ENCODE measurements at regions not wholly inside any gene's neighbourhood (a gene's known extent, or its start where the extent isn't known, plus 50 kb on each side); places are given as distances from the start of the nearest gene placed in this dataset.
"Not testable (repeated sequence)": the region's sequence is repeated elsewhere in the genome, so short reads cannot be mapped to it uniquely, and the experiment has no call there.

DNA sequence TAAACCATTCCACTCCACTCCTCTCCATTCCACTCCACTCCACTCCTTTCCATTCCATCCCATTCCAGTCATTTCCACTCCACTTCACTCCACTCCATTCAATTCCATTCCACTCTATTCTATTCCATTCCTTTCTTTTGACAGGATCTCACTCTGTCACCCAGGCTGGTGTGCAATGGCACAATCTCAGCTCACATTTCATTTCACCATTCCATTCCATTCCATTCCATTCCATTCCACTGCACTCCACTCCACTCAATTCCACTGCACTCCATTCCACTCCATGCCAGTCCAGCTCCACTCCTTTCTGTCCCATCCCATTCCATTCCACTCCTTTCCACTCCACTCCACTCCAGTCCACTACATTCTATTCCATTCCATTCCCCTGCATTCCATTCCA lies 638.6 kb downstream of the TP53TG3F start:
- H3K4me1 ChIP-seq; H3K36me3 ChIP-seq; intact Hi-C loops (cut with DNase I); H3K4me3 ChIP-seq; H3K27ac ChIP-seq (replicated peaks in 1 of 4); H3K27me3 ChIP-seq; DNase-seq (ENCODE audit: extremely low spot score): not testable (repeated sequence)
- peaks cover 0 to 49% (median 25%) of the 10 kb centered on the region in 4 donors for H3K9me3 ChIP-seq

DNA sequence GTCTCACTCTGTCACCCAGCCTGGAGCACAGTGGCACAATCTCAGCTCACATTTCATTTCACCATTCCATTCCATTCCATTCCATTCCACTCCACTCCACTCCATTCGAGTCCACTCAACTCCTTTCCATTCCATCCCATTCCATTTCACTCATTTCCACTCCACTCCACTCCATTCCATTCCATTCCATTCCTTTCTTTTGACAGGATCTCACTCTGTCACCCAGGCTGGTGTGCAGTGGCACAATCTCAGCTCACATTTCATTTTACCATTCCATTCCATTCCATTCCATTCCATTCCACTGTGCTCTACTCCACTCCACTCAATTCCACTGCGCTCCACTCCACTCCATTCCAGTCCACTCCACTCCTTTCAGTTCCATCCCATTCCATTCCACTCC lies 639.6 kb downstream of the TP53TG3F start:
- H3K27me3 ChIP-seq; H3K4me1 ChIP-seq; H3K27ac ChIP-seq (replicated peaks in 1 of 4); DNase-seq (ENCODE audit: extremely low spot score); intact Hi-C loops (cut with DNase I); H3K36me3 ChIP-seq; H3K4me3 ChIP-seq: not testable (repeated sequence)
- peaks cover 0 to 42% (median 23%) of the 10 kb centered on the region in 4 donors for H3K9me3 ChIP-seq
- 46% methylated on average over 2 of the region's 2 CpGs for WGBS

Small RNA genes in the stretch of these regions (small RNA-seq; reads per million reads assigned to genes)
- gene AC133561.3 (0 reads per million in 3 donors), gene AC133561.4 (0 reads per million in 3 donors), gene AC140658.4 (0 reads per million in 3 donors)
